Testis (tissue), 2 donors: ENCODE measurements at regions not wholly inside any gene's neighbourhood (a gene's known extent, or its start where the extent isn't known, plus 50 kb on each side); places are given as distances from the start of the nearest gene placed in this dataset.
"Not testable (repeated sequence)": the region's sequence is repeated elsewhere in the genome, so short reads cannot be mapped to it uniquely, and the experiment has no call there.

ENCODE experiments used
- DNase-seq: peaks from one replicate; pipeline ENCODE4 v3.0.0-alpha.2; 2019
- H3K27ac ChIP-seq, 2 donors: fragments of 200-600 bp; sonication (generic); one replicate each; pipeline ENCODE4 v1.5.1; 2019
- H3K27me3 ChIP-seq: fragments of 200-600 bp; sonication (generic); one replicate; pipeline ENCODE4 v1.5.1; 2019
- H3K36me3 ChIP-seq: fragments of 200-600 bp; sonication (generic); one replicate; pipeline ENCODE4 v1.5.1; 2017; ENCODE audit warnings: low read depth; ENCODE audit errors: missing control alignments
- H3K4me1 ChIP-seq: fragments of 200-600 bp; sonication (generic); one replicate; pipeline ENCODE4 v1.5.1; 2019
- H3K4me3 ChIP-seq, 2 donors: fragments of 200-600 bp; sonication (generic); one replicate each; pipeline ENCODE4 v1.5.1; 2017 to 2019
- H3K9me3 ChIP-seq: fragments of 200-600 bp; sonication (generic); one replicate; pipeline ENCODE4 v1.5.1; 2017
- CTCF ChIP-seq, 3 experiments: fragments of 450-650 bp in 2 of 3; fragments of 200-600 bp in 1 of 3; sonication (generic) in 1 of 3; IDR thresholded peaks; one replicate each; pipeline ENCODE4 v1.5.1; 2016 to 2019; ENCODE audit warnings: antibody characterized with exemption in 3 of 3, mild to moderate bottlenecking in 2 of 3, moderate library complexity in 1 of 3
- POLR2A ChIP-seq: fragments of 450-650 bp; IDR thresholded peaks from one replicate; pipeline ENCODE4 v1.6.1; 2017; ENCODE audit warnings: antibody characterized with exemption, mild to moderate bottlenecking, moderate library complexity
- WGBS, 2 donors: methylation state at CpG; one replicate each; pipeline ENCODE4 v1.1.5; 2018; 5-methylcytosine and 5-hydroxymethylcytosine counted together
- intact Hi-C: fragments of 100-400 bp; cut with DNase I; formaldehyde crosslinking; loops from one replicate; pipeline ENCODE4 v1.15.1; 2023; ENCODE audit warnings: low total_unique reads

- no peak for TF ChIP-seq CTCF (IDR thresholded peaks at IDR 0.05)
- TF ChIP-seq POLR2A: no peak
- Histone ChIP-seq H3K27ac (no peak overlapping the region), H3K4me1 (no peaks in the 10 kb centered on the region), H3K36me3 (no peaks in the 10 kb centered on the region), H3K9me3 (no peaks in the 10 kb centered on the region), H3K27me3 (no peaks in the 10 kb centered on the region), H3K4me3 (no peak overlapping the region)
- no peak for DNase-seq
- 89% methylated on average over 7 of the region's 7 CpGs for WGBS, 2 donors
- intact Hi-C loops: no loop called here
Measured at GRCh38 chr4:79574741-79575451, 166.9 kb upstream of the GK2 start.

GRCh38 chr4:79563219-79563618, 155.2 kb upstream of the GK2 start:
- WGBS, 2 donors: 89 to 96% methylated on average over 1 of the region's 1 CpG

GRCh38 chr4:79561751-79562150, 153.7 kb upstream of the GK2 start:
- Histone ChIP-seq H3K4me1 (no peaks in the 10 kb centered on the region), H3K9me3 (no peaks in the 10 kb centered on the region), H3K27ac (no peak overlapping the region), H3K4me3 (no peak overlapping the region), H3K36me3 (no peaks in the 10 kb centered on the region), H3K27me3 (no peaks in the 10 kb centered on the region)
- intact Hi-C loops: no loop called here
- no peak for TF ChIP-seq POLR2A
- no peak for TF ChIP-seq CTCF (IDR thresholded peaks at IDR 0.05)
- DNase-seq: no peak
- 83 to 88% methylated on average over 1 of the region's 1 CpG for WGBS, 2 donors

More at GRCh38 chr4:79563219-79563618, 155.2 kb upstream of the GK2 start:
- no peaks in the 10 kb centered on the region for H3K36me3 ChIP-seq
- H3K4me3 ChIP-seq: no peak overlapping the region
- TF ChIP-seq POLR2A: no peak
- TF ChIP-seq CTCF (IDR thresholded peaks at IDR 0.05): no peak
- intact Hi-C loops: no loop called here
- H3K9me3 ChIP-seq: no peaks in the 10 kb centered on the region
- H3K27ac ChIP-seq: no peak overlapping the region
- no peak for DNase-seq
- H3K4me1 ChIP-seq: no peaks in the 10 kb centered on the region
- no peaks in the 10 kb centered on the region for H3K27me3 ChIP-seq

- H3K36me3 ChIP-seq, H3K27ac ChIP-seq, intact Hi-C loops, H3K4me1 ChIP-seq, H3K4me3 ChIP-seq, H3K9me3 ChIP-seq, H3K27me3 ChIP-seq, DNase-seq: not testable (repeated sequence)
- 89 to 95% methylated on average over 2 of the region's 2 CpGs for WGBS, 2 donors
Measured at GRCh38 chr4:79559398-79559797, 151.4 kb upstream of the GK2 start.

- no peak for DNase-seq
- TF ChIP-seq CTCF (IDR thresholded peaks at IDR 0.05) (no peak), POLR2A (no peak)
- no peaks in the 10 kb centered on the region for H3K4me1 ChIP-seq
Measured at GRCh38 chr4:79552311-79552710, 144.3 kb upstream of the GK2 start.

More at GRCh38 chr4:79552311-79552710, 144.3 kb upstream of the GK2 start:
- Histone ChIP-seq H3K27ac (no peak overlapping the region), H3K4me3 (no peak overlapping the region), H3K9me3 (no peaks in the 10 kb centered on the region), H3K36me3 (no peaks in the 10 kb centered on the region), H3K27me3 (no peaks in the 10 kb centered on the region)
- intact Hi-C loops: no loop called here
